Fibroblast of lung (primary cell): ENCODE measurements at regions not wholly inside any gene's neighbourhood (a gene's known extent, or its start where the extent isn't known, plus 50 kb on each side); places are given as distances from the start of the nearest gene placed in this dataset.
"Not testable (repeated sequence)": the region's sequence is repeated elsewhere in the genome, so short reads cannot be mapped to it uniquely, and the experiment has no call there.

Experiments used
- DNase-seq, 2 donors: peaks; one replicate each; pipeline versions ENCODE4 v3.0.0 to v3.0.0-alpha.2; 2010; ENCODE audit warnings: low read depth in 2 of 2
- H2AFZ ChIP-seq: 2 replicates; pipeline ENCODE4 v1.5.1; 2012; ENCODE audit warnings: low read length, control low read depth, inconsistent platforms
- H3K27ac ChIP-seq: 2 replicates; pipeline ENCODE4 v1.5.1; 2011; ENCODE audit warnings: low read length, control low read depth; ENCODE audit not compliant: insufficient read depth
- H3K27me3 ChIP-seq: 2 replicates; pipeline ENCODE4 v1.5.1; 2011; ENCODE audit warnings: mild to moderate bottlenecking, low read length; ENCODE audit not compliant: control insufficient read depth, insufficient read depth
- H3K36me3 ChIP-seq: 2 replicates; pipeline ENCODE4 v1.5.1; 2011; ENCODE audit warnings: low read length; ENCODE audit not compliant: control insufficient read depth, insufficient read depth
- H3K4me1 ChIP-seq: 2 replicates; pipeline ENCODE4 v1.5.1; 2011; ENCODE audit warnings: low read length; ENCODE audit not compliant: control insufficient read depth, insufficient read depth; ENCODE audit errors: extremely low read depth
- H3K4me2 ChIP-seq: 2 replicates; pipeline ENCODE4 v1.5.1; 2011; ENCODE audit warnings: low read length, control low read depth; ENCODE audit not compliant: insufficient read depth; ENCODE audit errors: extremely low read depth
- H3K4me3 ChIP-seq, 4 experiments: fragments of 200-600 bp in 1 of 4; sonication (generic) in 1 of 4; replicated peaks in 1 of 4; 2 replicates each; pipeline ENCODE4 v1.5.1; 2011 to 2016; ENCODE audit warnings: low read length in 4 of 4, low read depth in 3 of 4, mild to moderate bottlenecking in 3 of 4, control low read depth in 2 of 4, inconsistent platforms in 1 of 4, mixed read lengths in 1 of 4; ENCODE audit not compliant: insufficient read depth in 1 of 4; ENCODE audit errors: control extremely low read depth in 1 of 4
- H3K79me2 ChIP-seq: 2 replicates; pipeline ENCODE4 v1.5.1; 2012; ENCODE audit warnings: mild to moderate bottlenecking, low read length, inconsistent platforms; ENCODE audit not compliant: control insufficient read depth, insufficient read depth
- H3K9ac ChIP-seq: 2 replicates; pipeline ENCODE4 v1.5.1; 2011; ENCODE audit warnings: mild to moderate bottlenecking, low read length, control low read depth; ENCODE audit not compliant: insufficient read depth
- H3K9me3 ChIP-seq: 2 replicates; pipeline ENCODE4 v1.5.1; 2012; ENCODE audit warnings: low read depth, low read length; ENCODE audit not compliant: control insufficient read depth, insufficient read depth
- H4K20me1 ChIP-seq: 2 replicates; pipeline ENCODE4 v1.5.1; 2011; ENCODE audit warnings: low read length; ENCODE audit not compliant: control insufficient read depth, insufficient read depth; ENCODE audit errors: extremely low read depth
- CTCF ChIP-seq, 2 donors: IDR thresholded peaks in 1 of 2; conservative IDR thresholded peaks in 1 of 2; 1 replicate in 1 of 2; 2 replicates in 1 of 2; pipeline ENCODE4 v1.5.1; 2011 to 2012; ENCODE audit warnings: low read length in 2 of 2, control low read depth in 1 of 2, inconsistent platforms in 1 of 2, low read depth in 1 of 2, mild to moderate bottlenecking in 1 of 2
- EZH2 ChIP-seq: IDR thresholded peaks from 2 replicates; pipeline ENCODE4 v1.5.1; 2012; ENCODE audit warnings: low read length, control low read depth, mild to moderate bottlenecking; ENCODE audit errors: missing control alignments

- Histone ChIP-seq H3K4me3 (peak overlapping the region; percentile 21 to 40 (median 33)), H3K36me3 (no peaks in the 10 kb centered on the region), H3K79me2 (no peaks in the 10 kb centered on the region), H4K20me1 (no peaks in the 10 kb centered on the region), H3K4me1 (peaks cover 2% of the 10 kb centered on the region), H3K4me2 (peak overlapping the region; percentile 90), H3K9me3 (no peaks in the 10 kb centered on the region), H3K27me3 (no peaks in the 10 kb centered on the region), H3K27ac (no peak overlapping the region), H2AFZ (peak overlapping the region; percentile 53), H3K9ac (no peak overlapping the region)
- peak in 1 of 2 donors; percentile 51 for DNase-seq
- TF ChIP-seq CTCF (conservative IDR thresholded peaks at IDR 0.05 in 1 of 2, IDR thresholded peaks at IDR 0.05 in 1 of 2; ENCODE audit: low read depth in 1 of 2, low read length in 2 of 2) = no peak
- no peak for TF ChIP-seq EZH2
These were observed 83.2 kb upstream of the TNRC6B start for GRCh38 chr22:40094485-40094884.

GRCh38 chr22:40099887-40100286 lies 77.8 kb upstream of the TNRC6B start:
- H3K4me3 ChIP-seq, H4K20me1 ChIP-seq, H3K79me2 ChIP-seq, H3K9ac ChIP-seq, H3K27me3 ChIP-seq, H2AFZ ChIP-seq, H3K36me3 ChIP-seq, H3K4me2 ChIP-seq, H3K4me1 ChIP-seq, H3K27ac ChIP-seq, H3K9me3 ChIP-seq, DNase-seq: not testable (repeated sequence)

GRCh38 chr22:40105755-40106154 lies 72.0 kb upstream of the TNRC6B start:
- H3K4me3 ChIP-seq = no peak overlapping the region
- H3K9me3 ChIP-seq = no peaks in the 10 kb centered on the region
- H3K4me2 ChIP-seq = no peak overlapping the region
- H3K4me1 ChIP-seq = peaks cover 4% of the 10 kb centered on the region
- no peak overlapping the region for H3K9ac ChIP-seq
- no peak overlapping the region for H2AFZ ChIP-seq
- DNase-seq = no peak
- TF ChIP-seq CTCF (conservative IDR thresholded peaks at IDR 0.05 in 1 of 2, IDR thresholded peaks at IDR 0.05 in 1 of 2; ENCODE audit: low read depth in 1 of 2, low read length in 2 of 2) (no peak), EZH2 (no peak)
- no peaks in the 10 kb centered on the region for H3K36me3 ChIP-seq
- no peaks in the 10 kb centered on the region for H3K27me3 ChIP-seq
- H3K79me2 ChIP-seq = no peaks in the 10 kb centered on the region
- no peak overlapping the region for H3K27ac ChIP-seq
- no peaks in the 10 kb centered on the region for H4K20me1 ChIP-seq

GRCh38 chr22:40107244-40107643 lies 70.5 kb upstream of the TNRC6B start:
- TF ChIP-seq CTCF (conservative IDR thresholded peaks at IDR 0.05 in 1 of 2, IDR thresholded peaks at IDR 0.05 in 1 of 2; ENCODE audit: low read depth in 1 of 2, low read length in 2 of 2) (no peak), EZH2 (no peak)
- Histone ChIP-seq H3K27ac (no peak overlapping the region), H3K4me2 (peak overlapping the region; percentile 94), H3K36me3 (no peaks in the 10 kb centered on the region), H3K9me3 (no peaks in the 10 kb centered on the region), H4K20me1 (no peaks in the 10 kb centered on the region), H3K27me3 (no peaks in the 10 kb centered on the region), H3K4me3 (peak overlapping the region; percentile 14 to 52 (median 41)), H2AFZ (peak overlapping the region; percentile 91), H3K4me1 (peaks cover 4% of the 10 kb centered on the region), H3K79me2 (no peaks in the 10 kb centered on the region), H3K9ac (no peak overlapping the region)
- peak in 1 of 2 donors; percentile 12 for DNase-seq
